K562 (cell line): ENCODE measurements at regions not wholly inside any gene's neighbourhood (a gene's known extent, or its start where the extent isn't known, plus 50 kb on each side); places are given as distances from the start of the nearest gene placed in this dataset.

ENCODE experiments used
- ATAC-seq: fragments of 200-7000 bp; cut with Tn5 transposase; 3 replicates; pipeline ENCODE4 v1.9.1; 2020; ENCODE audit warnings: moderate library complexity
- BruUV-seq: library from RNA; stranded (reverse); fragments of 400-500 nt; replicated peaks from 2 replicates; lab custom pipeline; 2021; lab: Mats Ljungman, UMichigan
- CTCF ChIA-PET: fragments of 300-600 bp; formaldehyde crosslinking; extraction: SDS; loops from one replicate; lab custom pipeline; 2021; ENCODE audit warnings: low intra/inter-chr PET ratio; lab: Yijun Ruan, JAX
- POLR2A ChIA-PET: fragments of 300-600, 350-650 bp; sonication (Branson Sonifier 250); formaldehyde crosslinking; extraction: SDS; loops from one replicate; lab custom pipeline; 2021; ENCODE audit warnings: antibody characterized with exemption, inconsistent platforms; lab: Yijun Ruan, JAX
- DNase-seq, 4 experiments: peaks; one replicate each; pipeline versions ENCODE4 v3.0.0 to v3.0.0-alpha.2; 2011 to 2018; ENCODE audit warnings: low spot score in 3 of 4, mixed read lengths in 3 of 4; ENCODE audit errors: extremely low read depth in 1 of 4
- FAIRE-seq: peaks from 2 replicates; lab custom pipeline; 2011; peaks lifted over from hg19 to GRCh38; lab: Jason Lieb, UNC
- H2AFZ ChIP-seq: 2 replicates; pipeline ENCODE4 v1.6.0; 2011; ENCODE audit warnings: low read depth, low read length, control low read depth, inconsistent platforms
- H3K27ac ChIP-seq: fragments of 200-600 bp; 3 replicates; pipeline ENCODE4 v1.8.0; 2011; ENCODE audit warnings: low read depth, mild to moderate bottlenecking, control low read depth, inconsistent platforms, low read length, moderate library complexity, mixed read lengths; ENCODE audit errors: extremely low read depth
- H3K27me3 ChIP-seq, 2 experiments: fragments of 300-600 bp in 1 of 2; 2 replicates in 1 of 2; 3 replicates in 1 of 2; pipeline versions ENCODE4 v1.6.0 to v1.8.0; 2011; ENCODE audit warnings: inconsistent platforms in 2 of 2, low read length in 2 of 2, mild to moderate bottlenecking in 1 of 2, mixed read lengths in 1 of 2, moderate library complexity in 1 of 2; ENCODE audit not compliant: control insufficient read depth in 2 of 2, insufficient read depth in 2 of 2
- H3K36me3 ChIP-seq: fragments of 300-600 bp; 3 replicates; pipeline ENCODE4 v1.8.0; 2011; ENCODE audit warnings: mild to moderate bottlenecking, low read length, inconsistent platforms; ENCODE audit not compliant: control insufficient read depth, insufficient read depth
- H3K4me1 ChIP-seq, 2 experiments: fragments of 200-600 bp in 1 of 2; replicated peaks in 1 of 2; 2 replicates in 1 of 2; 3 replicates in 1 of 2; pipeline versions ENCODE4 v1.5.1 to v1.8.0; 2011; ENCODE audit warnings: inconsistent platforms in 2 of 2, low read length in 2 of 2, mild to moderate bottlenecking in 1 of 2, mixed read lengths in 1 of 2, moderate library complexity in 1 of 2; ENCODE audit not compliant: control insufficient read depth in 2 of 2, insufficient read depth in 2 of 2
- H3K4me2 ChIP-seq: 2 replicates; pipeline ENCODE4 v1.6.1; 2011; ENCODE audit warnings: low read length, control low read depth, inconsistent platforms, mixed read lengths; ENCODE audit not compliant: insufficient read depth
- H3K4me3 ChIP-seq: fragments of 200-600 bp; sonication (generic), shearing (Covaris generic); 2 replicates; pipeline ENCODE4 v1.5.1; 2016; ENCODE audit warnings: control low read depth, inconsistent platforms
- H3K79me2 ChIP-seq: fragments of 200-600 bp; 3 replicates; pipeline ENCODE4 v1.8.0; 2011; ENCODE audit warnings: low read length, inconsistent platforms; ENCODE audit not compliant: control insufficient read depth, insufficient read depth
- H3K9ac ChIP-seq, 2 experiments: 2 replicates each; pipeline versions ENCODE4 v1.6.0 to v1.6.1; 2011; ENCODE audit warnings: low read depth in 2 of 2, low read length in 2 of 2, control low read depth in 1 of 2, inconsistent platforms in 1 of 2, mild to moderate bottlenecking in 1 of 2, mixed read lengths in 1 of 2; ENCODE audit not compliant: insufficient read depth in 1 of 2
- H3K9me1 ChIP-seq: one replicate; pipeline ENCODE4 v1.6.0; 2011; ENCODE audit warnings: inconsistent platforms, mild to moderate bottlenecking, low read length, moderate library complexity; ENCODE audit not compliant: control insufficient read depth, insufficient read depth
- H3K9me3 ChIP-seq: replicated peaks from 2 replicates; pipeline ENCODE4 v1.5.1; 2011; ENCODE audit warnings: low read depth, low read length, inconsistent platforms; ENCODE audit not compliant: control insufficient read depth, insufficient read depth
- H4K20me1 ChIP-seq: replicated peaks from 2 replicates; pipeline ENCODE4 v1.6.1; 2011; ENCODE audit warnings: low read length, inconsistent platforms, mixed read lengths; ENCODE audit not compliant: control insufficient read depth, insufficient read depth
- KDM5B ChIP-seq: fragments of 200-600 bp; sonication (generic); IDR thresholded peaks from 2 replicates; pipeline ENCODE4 v1.6.1; 2012; ENCODE audit warnings: low read depth, mild to moderate bottlenecking, moderate library complexity, low read length, control low read depth, inconsistent platforms; ENCODE audit not compliant: insufficient replicate concordance
- MECOM ChIP-seq: fragments of 250-450 bp; sonication (Bioruptor Pico); IDR thresholded peaks from 2 replicates; pipeline ENCODE4 v1.8.0; 2022; ENCODE audit warnings: inconsistent platforms
- NBN ChIP-seq: fragments of 450-650 bp; IDR thresholded peaks from 2 replicates; pipeline ENCODE4 v1.6.1; 2016; ENCODE audit warnings: low read depth, mild to moderate bottlenecking
- NR2C1 ChIP-seq, 2 experiments: fragments of 450-650 bp; IDR thresholded peaks; 2 replicates each; pipeline ENCODE4 v1.6.1; 2017; ENCODE audit warnings: mild to moderate bottlenecking in 2 of 2, antibody characterized with exemption in 1 of 2, inconsistent platforms in 1 of 2, missing compliant biosample characterization in 1 of 2, missing genetic modification characterization in 1 of 2
- NR3C1 ChIP-seq: sonication (generic); formaldehyde crosslinking; IDR thresholded peaks from 2 replicates; pipeline ENCODE4 v1.8.1; 2022; ENCODE audit warnings: missing genetic modification reagents
- PRPF4 ChIP-seq: fragments of 200-400 bp; formaldehyde crosslinking; IDR thresholded peaks from one replicate; pipeline ENCODE4 v1.6.1; 2017; ENCODE audit warnings: low read length, low read depth, mild to moderate bottlenecking; ENCODE audit not compliant: insufficient read depth, poor library complexity, severe bottlenecking
- TCFL5 ChIP-seq: fragments of 250-450 bp; sonication (Bioruptor Pico); conservative IDR thresholded peaks from 2 replicates; pipeline ENCODE4 v1.6.1; 2021; ENCODE audit warnings: mild to moderate bottlenecking, moderate library complexity, matching md5 sums
- ZNF175 ChIP-seq: fragments of 200-800 bp; sonication (Bioruptor generic); IDR thresholded peaks from 2 replicates; pipeline ENCODE4 v1.6.1; 2016; ENCODE audit warnings: low read depth, mild to moderate bottlenecking, missing genetic modification characterization, missing compliant biosample characterization
- ZNF24 ChIP-seq: fragments of 450-650 bp; IDR thresholded peaks from 2 replicates; pipeline ENCODE4 v1.6.1; 2016
- WGBS: fragments of 100-300 bp; shearing (Covaris generic); methylation state at CpG from one replicate; pipeline ENCODE4 v1.1.6; 2016; ENCODE audit warnings: low coverage, mixed read lengths; ENCODE audit not compliant: insufficient coverage; ENCODE audit errors: missing lambda C conversion rate; 5-methylcytosine and 5-hydroxymethylcytosine counted together
- in situ Hi-C: fragments of 300-500 bp; cut with MboI; formaldehyde crosslinking; loops from 4 replicates; pipeline ENCODE4 v1.15.0; 2018; ENCODE audit warnings: inconsistent platforms, mixed read lengths
- intact Hi-C: fragments of 100-400 bp; cut with micrococcal nuclease; formaldehyde crosslinking; loops from 2 replicates; pipeline ENCODE4 v1.14.2; 2022
- TF ChIP-seq, protein P1 (sequence below): fragments of 250-450 bp; sonication (Bioruptor Pico); IDR thresholded peaks from 2 replicates; pipeline ENCODE4 v1.4.0; 2020; ENCODE audit warnings: mild to moderate bottlenecking, moderate library complexity, borderline replicate concordance
- TF ChIP-seq, protein P2 (sequence below): fragments of 450-650 bp; conservative IDR thresholded peaks from 2 replicates; pipeline ENCODE4 v1.6.1; 2016; ENCODE audit warnings: missing genetic modification characterization, low read depth, mild to moderate bottlenecking, missing compliant biosample characterization, moderate library complexity
- TF ChIP-seq, protein P3 (sequence below), 3 experiments: IDR thresholded peaks in 2 of 3; conservative IDR thresholded peaks in 1 of 3; 2 replicates each; pipeline ENCODE4 v1.5.1; 2011 to 2012; ENCODE audit warnings: low read length in 3 of 3, mild to moderate bottlenecking in 3 of 3, control low read depth in 2 of 3, improper control_type of control experiment in 1 of 3, inconsistent platforms in 1 of 3, low read depth in 1 of 3, mixed read lengths in 1 of 3, moderate library complexity in 1 of 3; ENCODE audit not compliant: insufficient read depth in 2 of 3

DNA sequence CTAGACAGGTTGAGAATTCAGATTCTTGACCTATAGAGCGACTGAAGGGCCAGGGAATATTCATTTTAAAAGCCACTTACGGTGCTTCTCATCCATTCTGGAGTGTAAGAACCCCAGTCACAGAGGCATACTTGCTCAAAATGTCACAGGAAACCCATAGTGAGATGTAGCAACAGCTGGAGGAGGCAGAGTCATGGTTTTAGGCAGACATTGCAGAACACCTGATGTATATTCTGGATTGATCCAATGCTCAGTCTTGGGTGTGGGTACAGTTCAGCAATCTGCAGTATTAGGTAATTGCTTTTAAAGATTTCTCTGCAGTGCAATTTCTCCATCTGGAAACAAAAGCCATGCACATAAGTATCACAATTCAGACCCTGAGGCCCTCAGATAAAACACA is 137.4 kb upstream of the SLC22A23 start (continued):
- TF ChIP-seq, protein P1, sequence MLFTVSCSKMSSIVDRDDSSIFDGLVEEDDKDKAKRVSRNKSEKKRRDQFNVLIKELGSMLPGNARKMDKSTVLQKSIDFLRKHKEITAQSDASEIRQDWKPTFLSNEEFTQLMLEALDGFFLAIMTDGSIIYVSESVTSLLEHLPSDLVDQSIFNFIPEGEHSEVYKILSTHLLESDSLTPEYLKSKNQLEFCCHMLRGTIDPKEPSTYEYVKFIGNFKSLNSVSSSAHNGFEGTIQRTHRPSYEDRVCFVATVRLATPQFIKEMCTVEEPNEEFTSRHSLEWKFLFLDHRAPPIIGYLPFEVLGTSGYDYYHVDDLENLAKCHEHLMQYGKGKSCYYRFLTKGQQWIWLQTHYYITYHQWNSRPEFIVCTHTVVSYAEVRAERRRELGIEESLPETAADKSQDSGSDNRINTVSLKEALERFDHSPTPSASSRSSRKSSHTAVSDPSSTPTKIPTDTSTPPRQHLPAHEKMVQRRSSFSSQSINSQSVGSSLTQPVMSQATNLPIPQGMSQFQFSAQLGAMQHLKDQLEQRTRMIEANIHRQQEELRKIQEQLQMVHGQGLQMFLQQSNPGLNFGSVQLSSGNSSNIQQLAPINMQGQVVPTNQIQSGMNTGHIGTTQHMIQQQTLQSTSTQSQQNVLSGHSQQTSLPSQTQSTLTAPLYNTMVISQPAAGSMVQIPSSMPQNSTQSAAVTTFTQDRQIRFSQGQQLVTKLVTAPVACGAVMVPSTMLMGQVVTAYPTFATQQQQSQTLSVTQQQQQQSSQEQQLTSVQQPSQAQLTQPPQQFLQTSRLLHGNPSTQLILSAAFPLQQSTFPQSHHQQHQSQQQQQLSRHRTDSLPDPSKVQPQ (CRISPR knock-in tag) = no peak
- TF ChIP-seq NR2C1 (IDR thresholded peaks at IDR 0.05) = no peak
- TF ChIP-seq NR2C1 (tag; IDR thresholded peaks at IDR 0.05) = no peak
- TF ChIP-seq, protein P2, sequence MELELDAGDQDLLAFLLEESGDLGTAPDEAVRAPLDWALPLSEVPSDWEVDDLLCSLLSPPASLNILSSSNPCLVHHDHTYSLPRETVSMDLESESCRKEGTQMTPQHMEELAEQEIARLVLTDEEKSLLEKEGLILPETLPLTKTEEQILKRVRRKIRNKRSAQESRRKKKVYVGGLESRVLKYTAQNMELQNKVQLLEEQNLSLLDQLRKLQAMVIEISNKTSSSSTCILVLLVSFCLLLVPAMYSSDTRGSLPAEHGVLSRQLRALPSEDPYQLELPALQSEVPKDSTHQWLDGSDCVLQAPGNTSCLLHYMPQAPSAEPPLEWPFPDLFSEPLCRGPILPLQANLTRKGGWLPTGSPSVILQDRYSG = no peak
- TF ChIP-seq KDM5B = no peak
- TF ChIP-seq NR3C1 (CRISPR knock-in tag) = no peak
- no peak for TF ChIP-seq ZNF24

DNA sequence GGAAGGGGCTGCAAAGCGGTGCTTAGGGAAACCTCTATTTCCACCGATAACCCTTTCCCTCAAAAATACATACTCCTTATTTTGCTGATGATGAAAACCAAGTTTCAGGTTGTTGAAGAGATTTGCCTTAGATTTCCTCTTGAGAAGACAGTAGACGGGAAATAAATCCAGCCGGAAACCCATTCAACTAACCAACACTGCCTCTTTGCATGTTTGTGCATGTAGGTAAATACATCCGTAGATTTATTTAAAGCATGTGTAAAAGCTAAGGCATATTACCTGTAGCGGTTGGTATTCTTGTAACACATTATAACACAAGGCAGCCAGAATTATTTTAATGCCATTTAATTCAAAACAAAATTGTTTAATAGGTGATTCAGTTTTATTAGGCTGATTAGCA is 136.3 kb upstream of the SLC22A23 start:
- H3K9ac ChIP-seq = no peak overlapping the region
- no peak for FAIRE-seq
- no peaks in the 10 kb centered on the region for H3K9me3 ChIP-seq
- H3K27me3 ChIP-seq = peaks cover 36 to 51% of the 10 kb centered on the region in 2 experiments
- no TSS peak for BruUV-seq
- no peak overlapping the region for H3K4me2 ChIP-seq
- no peak for ATAC-seq
- intact Hi-C loops = no loop called here
- in situ Hi-C loops = loop anchor here (10.0 kb wide), 1 partner anchor 308 kb away; no protein-coding TSS in a partner anchor
- no peaks in the 10 kb centered on the region for H3K4me1 ChIP-seq
- no peak for DNase-seq
- H3K9me1 ChIP-seq = no peaks in the 10 kb centered on the region
- 2% methylated on average over 6 of the region's 6 CpGs for WGBS
- H2AFZ ChIP-seq = no peak overlapping the region
- H3K79me2 ChIP-seq = no peaks in the 10 kb centered on the region
- no peak overlapping the region for H3K4me3 ChIP-seq
- no peak overlapping the region for H3K27ac ChIP-seq
- CTCF ChIA-PET = no interaction called here
- POLR2A ChIA-PET = interaction anchor here (0.7 kb wide), 1 partner anchor 17 kb away, joined by 3 read pairs; no protein-coding TSS in a partner anchor
- no peaks in the 10 kb centered on the region for H4K20me1 ChIP-seq
- no peaks in the 10 kb centered on the region for H3K36me3 ChIP-seq
- TF ChIP-seq ZNF175 (CRISPR knock-in tag) (no peak), TCFL5 (no peak), NBN (no peak), PRPF4 (no peak), MECOM (CRISPR knock-in tag) (no peak)
- TF ChIP-seq, protein P3, sequence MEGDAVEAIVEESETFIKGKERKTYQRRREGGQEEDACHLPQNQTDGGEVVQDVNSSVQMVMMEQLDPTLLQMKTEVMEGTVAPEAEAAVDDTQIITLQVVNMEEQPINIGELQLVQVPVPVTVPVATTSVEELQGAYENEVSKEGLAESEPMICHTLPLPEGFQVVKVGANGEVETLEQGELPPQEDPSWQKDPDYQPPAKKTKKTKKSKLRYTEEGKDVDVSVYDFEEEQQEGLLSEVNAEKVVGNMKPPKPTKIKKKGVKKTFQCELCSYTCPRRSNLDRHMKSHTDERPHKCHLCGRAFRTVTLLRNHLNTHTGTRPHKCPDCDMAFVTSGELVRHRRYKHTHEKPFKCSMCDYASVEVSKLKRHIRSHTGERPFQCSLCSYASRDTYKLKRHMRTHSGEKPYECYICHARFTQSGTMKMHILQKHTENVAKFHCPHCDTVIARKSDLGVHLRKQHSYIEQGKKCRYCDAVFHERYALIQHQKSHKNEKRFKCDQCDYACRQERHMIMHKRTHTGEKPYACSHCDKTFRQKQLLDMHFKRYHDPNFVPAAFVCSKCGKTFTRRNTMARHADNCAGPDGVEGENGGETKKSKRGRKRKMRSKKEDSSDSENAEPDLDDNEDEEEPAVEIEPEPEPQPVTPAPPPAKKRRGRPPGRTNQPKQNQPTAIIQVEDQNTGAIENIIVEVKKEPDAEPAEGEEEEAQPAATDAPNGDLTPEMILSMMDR (IDR thresholded peaks at IDR 0.05 in 2 of 3, conservative IDR thresholded peaks at IDR 0.05 in 1 of 3; ENCODE audit: insufficient read depth in 2 of 3, low read depth in 1 of 3, low read length in 3 of 3) = no peak
